ENCODE measurements at regions not wholly inside any gene's neighbourhood (a gene's known extent, or its start where the extent isn't known, plus 50 kb on each side); places are given as distances from the start of the nearest gene placed in this dataset.

- H3K4me2 ChIP-seq (ENCODE audit: insufficient read depth, insufficient read length, low read length): no peak overlapping the region
- H4K91ac ChIP-seq (ENCODE audit: insufficient read length, low read depth, low read length): no peak overlapping the region
- H3K4me3 Mint-ChIP-seq: no peak overlapping the region
- no peak overlapping the region for H2AK5ac ChIP-seq (ENCODE audit: insufficient read length, low read length)
- no peaks in the 10 kb centered on the region for H3K79me1 ChIP-seq (ENCODE audit: insufficient read depth, low read depth, low read length, poor library complexity, severe bottlenecking)
- no peaks in the 10 kb centered on the region; a peak in 2 of 5 replicates for H3K9me3 Mint-ChIP-seq
- no peak overlapping the region for H2BK20ac ChIP-seq (ENCODE audit: low read depth, low read length, poor library complexity, severe bottlenecking)
- no peak overlapping the region for H3K56ac ChIP-seq (ENCODE audit: insufficient read length, low read depth, low read length)
- TF ChIP-seq CTCF (conservative IDR thresholded peaks at IDR 0.05): no peak
- no peaks in the 10 kb centered on the region; the same call in 1 of the 2 replicates for H3K4me1 ChIP-seq (ENCODE audit: insufficient read depth, low read length)
- H2BK120ac ChIP-seq (ENCODE audit: low read depth, low read length, poor library complexity, severe bottlenecking): no peak overlapping the region
- WGBS (ENCODE audit: extremely low coverage, insufficient read length, low lambda C conversion rate): no CpG with 5 or more reads among the region's 10 CpGs
- H4K5ac ChIP-seq (ENCODE audit: insufficient read length, low read depth, low read length): no peak overlapping the region
- H2AFZ ChIP-seq (ENCODE audit: low read length): no peak overlapping the region
- H2BK5ac ChIP-seq (ENCODE audit: insufficient read length, low read length): no peak overlapping the region
- no peaks in the 10 kb centered on the region for H3K9me3 ChIP-seq (ENCODE audit: control insufficient read depth, low read depth, low read length)
- no peaks in the 10 kb centered on the region; a peak in 1 of 7 replicates for H3K36me3 Mint-ChIP-seq (ENCODE audit: insufficient read depth in 1 of 3, low read depth in 3 of 3)
- H2BK15ac ChIP-seq (ENCODE audit: low read depth, low read length): no peak overlapping the region
- no peak for DNase-seq
- H4K8ac ChIP-seq (replicated peaks; ENCODE audit: insufficient read length, low read depth, low read length): no peak overlapping the region
- H3K23me2 ChIP-seq (ENCODE audit: insufficient read length, low read depth, low read length, poor library complexity, severe bottlenecking): no peaks in the 10 kb centered on the region
- H3K14ac ChIP-seq (ENCODE audit: insufficient read depth, low read length): no peak overlapping the region
- no peak overlapping the region for H3T11ph ChIP-seq (ENCODE audit: low read length)
- no peak overlapping the region for H3K27ac Mint-ChIP-seq
- no peaks in the 10 kb centered on the region for H4K20me1 ChIP-seq (ENCODE audit: control insufficient read depth, insufficient read depth, insufficient read length)
- no peak overlapping the region for H2BK12ac ChIP-seq (ENCODE audit: insufficient read length, low read depth, low read length)
- no peaks in the 10 kb centered on the region for H3K27me3 ChIP-seq (ENCODE audit: insufficient read depth, low read length)
- H3K27me3 Mint-ChIP-seq (ENCODE audit: low read depth): peaks cover 4% of the 10 kb centered on the region
- H3K79me2 ChIP-seq (ENCODE audit: insufficient read depth, low read length): no peaks in the 10 kb centered on the region
- no peak overlapping the region for H3K23ac ChIP-seq (ENCODE audit: insufficient read length, low read depth, low read length)
- H3K9ac ChIP-seq (ENCODE audit: extremely low read depth, insufficient read length, low read length): no peak overlapping the region
- peaks cover 8 to 12% of the 10 kb centered on the region in 2 experiments for H3K4me1 Mint-ChIP-seq
- H3K4ac ChIP-seq (ENCODE audit: low read depth, low read length): no peak overlapping the region
- H3K27ac ChIP-seq (ENCODE audit: insufficient read length, low read depth, low read length): no peak overlapping the region
- H3K18ac ChIP-seq (ENCODE audit: insufficient read length, low read depth, low read length): no peak overlapping the region
Observed at GRCh38 chr20:56722042-56722441, 92.9 kb downstream of the TFAP2C start.
